ENCODE measurements at regions not wholly inside any gene's neighbourhood (a gene's known extent, or its start where the extent isn't known, plus 50 kb on each side); places are given as distances from the start of the nearest gene placed in this dataset.

- TF ChIP-seq CTCF (conservative IDR thresholded peaks at IDR 0.05) = no peak
- H3K27ac Mint-ChIP-seq (ENCODE audit: unreplicated experiment) = no peak overlapping the region
- no peak overlapping the region for H3K4me3 Mint-ChIP-seq
- H3K9me3 Mint-ChIP-seq = peaks cover 19% of the 10 kb centered on the region
- no peaks in the 10 kb centered on the region for H3K4me1 Mint-ChIP-seq
- DNase-seq (ENCODE audit: low read depth, low spot score) = no peak
- H3K36me3 Mint-ChIP-seq (ENCODE audit: low read depth) = peaks cover 4% of the 10 kb centered on the region
- peaks cover 3% of the 10 kb centered on the region for H3K27me3 Mint-ChIP-seq (ENCODE audit: low read depth)
Observed at GRCh38 chr3:5290915-5291314, 103.4 kb downstream of the EDEM1 start.

GRCh38 chr3:5292512-5292911, 105.0 kb downstream of the EDEM1 start:
- Mint-ChIP-seq H3K4me3 (no peak overlapping the region), H3K27me3 (ENCODE audit: low read depth) (peaks cover 3% of the 10 kb centered on the region), H3K4me1 (no peaks in the 10 kb centered on the region), H3K9me3 (peaks cover 12% of the 10 kb centered on the region), H3K27ac (ENCODE audit: unreplicated experiment) (no peak overlapping the region), H3K36me3 (ENCODE audit: low read depth) (no peaks in the 10 kb centered on the region)
- no peak for DNase-seq (ENCODE audit: low read depth, low spot score)
- no peak for TF ChIP-seq CTCF (conservative IDR thresholded peaks at IDR 0.05)

DNA sequence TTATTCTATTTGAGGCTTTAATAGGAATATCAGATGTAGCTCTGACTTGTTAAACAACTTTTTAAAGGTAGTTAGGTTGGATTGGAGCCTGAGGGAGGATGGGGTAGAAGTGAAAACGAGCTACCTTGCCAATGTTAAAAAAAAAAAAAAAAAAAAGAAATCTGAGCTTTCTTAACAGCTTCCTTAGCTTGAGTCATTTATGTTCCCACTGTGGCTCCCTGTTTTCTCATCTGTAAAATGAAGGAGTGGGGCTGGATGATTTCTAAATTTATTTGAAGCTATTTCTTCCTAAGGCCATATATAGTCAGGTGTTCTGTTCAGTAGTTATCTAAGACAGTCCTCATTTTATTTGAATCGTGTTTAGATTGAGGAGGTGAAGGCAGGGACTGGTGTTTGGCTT, 105.7 kb downstream of the EDEM1 start:
- Mint-ChIP-seq H3K36me3 (ENCODE audit: low read depth) (no peaks in the 10 kb centered on the region), H3K27ac (ENCODE audit: unreplicated experiment) (no peak overlapping the region), H3K27me3 (ENCODE audit: low read depth) (peaks cover 3% of the 10 kb centered on the region), H3K4me1 (no peaks in the 10 kb centered on the region), H3K4me3 (no peak overlapping the region), H3K9me3 (peaks cover 11% of the 10 kb centered on the region)
- DNase-seq (ENCODE audit: low read depth, low spot score) = no peak
- no peak for TF ChIP-seq CTCF (conservative IDR thresholded peaks at IDR 0.05)

DNA sequence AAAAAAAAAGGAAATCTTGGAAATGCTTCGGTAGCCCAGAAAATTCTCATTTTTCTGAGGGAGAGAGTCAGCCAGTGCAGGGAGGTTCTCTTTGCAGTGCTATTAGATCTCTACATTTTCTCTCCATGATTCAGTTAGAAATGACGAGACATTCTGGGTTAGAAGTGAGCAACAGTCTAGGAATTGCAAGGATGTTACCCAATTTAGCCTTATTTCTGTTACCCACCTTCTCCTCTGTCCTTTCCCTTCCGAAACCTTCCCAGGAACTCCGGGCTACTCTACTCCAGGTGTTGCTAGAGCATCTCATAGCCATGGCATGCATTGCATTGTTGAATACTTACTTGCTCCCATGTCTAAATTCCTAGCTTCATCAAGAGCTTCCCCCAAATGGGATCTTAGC, 106.8 kb downstream of the EDEM1 start:
- no peak for DNase-seq (ENCODE audit: low read depth, low spot score)
- no peak for TF ChIP-seq CTCF (conservative IDR thresholded peaks at IDR 0.05)
- no peaks in the 10 kb centered on the region for H3K36me3 Mint-ChIP-seq (ENCODE audit: low read depth)
- no peaks in the 10 kb centered on the region for H3K4me1 Mint-ChIP-seq
- H3K4me3 Mint-ChIP-seq = no peak overlapping the region
- H3K27ac Mint-ChIP-seq (ENCODE audit: unreplicated experiment) = no peak overlapping the region
- H3K9me3 Mint-ChIP-seq = peaks cover 9% of the 10 kb centered on the region
- peaks cover 3% of the 10 kb centered on the region for H3K27me3 Mint-ChIP-seq (ENCODE audit: low read depth)

- Mint-ChIP-seq H3K4me3 (no peak overlapping the region), H3K9me3 (peaks cover 7% of the 10 kb centered on the region), H3K27me3 (ENCODE audit: low read depth) (peaks cover 3% of the 10 kb centered on the region), H3K27ac (ENCODE audit: unreplicated experiment) (no peak overlapping the region), H3K4me1 (no peaks in the 10 kb centered on the region), H3K36me3 (ENCODE audit: low read depth) (no peaks in the 10 kb centered on the region)
- DNase-seq (ENCODE audit: low read depth, low spot score) = no peak
- no peak for TF ChIP-seq CTCF (conservative IDR thresholded peaks at IDR 0.05)
Observed at GRCh38 chr3:5295191-5295690, 107.7 kb downstream of the EDEM1 start.

- no peak for DNase-seq (ENCODE audit: low read depth, low spot score)
Observed at GRCh38 chr3:5296362-5296761, 108.9 kb downstream of the EDEM1 start.

More at GRCh38 chr3:5296362-5296761, 108.9 kb downstream of the EDEM1 start:
- H3K27me3 Mint-ChIP-seq (ENCODE audit: low read depth) = peaks cover 3% of the 10 kb centered on the region
- H3K4me1 Mint-ChIP-seq = no peaks in the 10 kb centered on the region
- H3K27ac Mint-ChIP-seq (ENCODE audit: unreplicated experiment) = no peak overlapping the region
- H3K36me3 Mint-ChIP-seq (ENCODE audit: low read depth) = no peaks in the 10 kb centered on the region
- H3K9me3 Mint-ChIP-seq = peaks cover 7% of the 10 kb centered on the region
- TF ChIP-seq CTCF (conservative IDR thresholded peaks at IDR 0.05) = no peak
- H3K4me3 Mint-ChIP-seq = no peak overlapping the region

All from neural crest cell (in vitro differentiated cells).